ENCODE measurements at regions not wholly inside any gene's neighbourhood (a gene's known extent, or its start where the extent isn't known, plus 50 kb on each side); places are given as distances from the start of the nearest gene placed in this dataset.
"Not testable (repeated sequence)": the region's sequence is repeated elsewhere in the genome, so short reads cannot be mapped to it uniquely, and the experiment has no call there.

- no peak overlapping the region for H3K27ac ChIP-seq
- TF ChIP-seq ZFX (IDR thresholded peaks at IDR 0.05; ENCODE audit: borderline replicate concordance), result no peak
- TF ChIP-seq, protein P1, sequence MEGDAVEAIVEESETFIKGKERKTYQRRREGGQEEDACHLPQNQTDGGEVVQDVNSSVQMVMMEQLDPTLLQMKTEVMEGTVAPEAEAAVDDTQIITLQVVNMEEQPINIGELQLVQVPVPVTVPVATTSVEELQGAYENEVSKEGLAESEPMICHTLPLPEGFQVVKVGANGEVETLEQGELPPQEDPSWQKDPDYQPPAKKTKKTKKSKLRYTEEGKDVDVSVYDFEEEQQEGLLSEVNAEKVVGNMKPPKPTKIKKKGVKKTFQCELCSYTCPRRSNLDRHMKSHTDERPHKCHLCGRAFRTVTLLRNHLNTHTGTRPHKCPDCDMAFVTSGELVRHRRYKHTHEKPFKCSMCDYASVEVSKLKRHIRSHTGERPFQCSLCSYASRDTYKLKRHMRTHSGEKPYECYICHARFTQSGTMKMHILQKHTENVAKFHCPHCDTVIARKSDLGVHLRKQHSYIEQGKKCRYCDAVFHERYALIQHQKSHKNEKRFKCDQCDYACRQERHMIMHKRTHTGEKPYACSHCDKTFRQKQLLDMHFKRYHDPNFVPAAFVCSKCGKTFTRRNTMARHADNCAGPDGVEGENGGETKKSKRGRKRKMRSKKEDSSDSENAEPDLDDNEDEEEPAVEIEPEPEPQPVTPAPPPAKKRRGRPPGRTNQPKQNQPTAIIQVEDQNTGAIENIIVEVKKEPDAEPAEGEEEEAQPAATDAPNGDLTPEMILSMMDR (IDR thresholded peaks at IDR 0.05), result no peak
Observed at GRCh38 chr2:153307223-153307622, 171.3 kb downstream of the RPRM start.

DNA sequence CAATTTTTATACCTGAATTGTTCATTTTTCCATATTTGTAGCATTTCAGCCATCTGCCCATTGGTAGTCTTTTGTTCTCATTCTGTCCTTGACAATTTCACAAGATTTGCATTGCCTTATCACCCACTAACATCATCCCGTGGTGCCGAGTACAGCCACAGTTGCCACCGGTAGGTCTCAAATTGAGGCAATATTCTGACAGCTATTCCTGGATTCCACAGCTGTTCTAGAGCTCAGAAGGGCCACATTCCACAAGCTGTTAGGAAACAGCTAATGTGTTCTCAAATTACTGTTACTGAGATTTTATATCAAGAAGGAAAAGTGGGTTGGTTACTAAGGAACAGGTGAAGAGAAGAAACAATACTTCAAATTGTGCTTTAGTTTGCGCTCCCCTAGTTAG, 178.8 kb downstream of the RPRM start:
- no peak for TF ChIP-seq ZFX (IDR thresholded peaks at IDR 0.05; ENCODE audit: borderline replicate concordance)
- TF ChIP-seq, protein P1 (IDR thresholded peaks at IDR 0.05), result no peak
- no peak overlapping the region for H3K27ac ChIP-seq

DNA sequence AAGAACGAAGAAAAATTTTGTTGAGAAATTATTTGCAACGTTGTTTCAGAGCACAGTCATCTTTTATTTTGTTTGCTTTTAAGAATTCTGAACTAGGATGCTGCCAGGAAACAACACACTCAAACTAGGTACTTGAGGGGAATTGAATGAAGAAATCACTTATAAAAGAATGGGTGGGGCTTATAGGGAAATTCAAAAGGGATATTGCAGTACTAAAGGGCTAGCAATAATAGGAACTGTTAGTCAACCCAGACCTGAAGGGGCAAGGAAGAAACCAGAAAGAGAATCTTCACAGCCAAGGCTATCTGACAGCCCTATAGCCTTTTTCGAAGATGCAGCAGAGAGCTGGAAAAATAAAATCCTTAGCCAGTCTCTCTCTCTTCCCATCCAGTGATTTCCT, 179.3 kb downstream of the RPRM start:
- H3K27ac ChIP-seq, result no peak overlapping the region
- TF ChIP-seq ZFX (IDR thresholded peaks at IDR 0.05; ENCODE audit: borderline replicate concordance), result no peak
- TF ChIP-seq, protein P1 (IDR thresholded peaks at IDR 0.05), result no peak

DNA sequence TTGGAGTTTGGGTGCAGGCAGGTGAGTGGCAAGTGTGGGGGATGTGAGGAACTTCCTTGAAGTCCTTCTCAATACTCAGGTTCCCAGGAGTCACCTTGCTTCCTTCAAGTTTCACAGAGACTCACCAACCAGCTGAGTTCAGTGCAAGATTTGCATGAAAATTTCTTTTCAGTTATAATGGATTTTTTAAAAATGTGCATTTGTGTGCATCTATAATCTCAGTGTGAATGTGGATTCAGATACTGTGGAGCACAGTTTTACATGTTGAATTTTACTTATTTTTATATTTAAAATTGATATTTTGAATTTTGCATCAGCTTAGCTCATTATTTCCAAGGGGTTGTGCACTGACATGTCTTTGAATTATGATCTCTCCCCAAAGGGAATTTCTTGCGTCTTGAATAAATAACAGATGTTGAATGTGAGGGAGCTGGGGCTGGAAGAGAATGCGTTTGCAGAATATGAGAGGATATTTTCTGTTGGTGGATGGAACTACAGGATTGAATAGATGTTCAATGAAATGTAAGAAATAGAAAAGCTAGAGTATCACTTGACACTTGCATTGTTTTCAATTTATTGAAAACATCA, 184.3 kb downstream of the RPRM start:
- no peak overlapping the region for H3K27ac ChIP-seq
- TF ChIP-seq, protein P1 (IDR thresholded peaks at IDR 0.05), result no peak
- no peak for TF ChIP-seq ZFX (IDR thresholded peaks at IDR 0.05; ENCODE audit: borderline replicate concordance)

GRCh38 chr2:153291718-153292117, 186.8 kb downstream of the RPRM start:
- no peak for TF ChIP-seq ZFX (IDR thresholded peaks at IDR 0.05; ENCODE audit: borderline replicate concordance)
- TF ChIP-seq, protein P1 (IDR thresholded peaks at IDR 0.05), result no peak
- H3K27ac ChIP-seq, result no peak overlapping the region

GRCh38 chr2:153287109-153287801, 191.3 kb downstream of the RPRM start:
- no peak for TF ChIP-seq ZFX (IDR thresholded peaks at IDR 0.05; ENCODE audit: borderline replicate concordance)
- TF ChIP-seq, protein P1 (IDR thresholded peaks at IDR 0.05), result no peak

GRCh38 chr2:153268941-153269461, 209.6 kb downstream of the RPRM start:
- no peak for TF ChIP-seq ZFX (IDR thresholded peaks at IDR 0.05; ENCODE audit: borderline replicate concordance)
- TF ChIP-seq, protein P1 (IDR thresholded peaks at IDR 0.05), result no peak
- no peak overlapping the region for H3K27ac ChIP-seq

More at GRCh38 chr2:153287109-153287801, 191.3 kb downstream of the RPRM start:
- no peak overlapping the region for H3K27ac ChIP-seq

DNA sequence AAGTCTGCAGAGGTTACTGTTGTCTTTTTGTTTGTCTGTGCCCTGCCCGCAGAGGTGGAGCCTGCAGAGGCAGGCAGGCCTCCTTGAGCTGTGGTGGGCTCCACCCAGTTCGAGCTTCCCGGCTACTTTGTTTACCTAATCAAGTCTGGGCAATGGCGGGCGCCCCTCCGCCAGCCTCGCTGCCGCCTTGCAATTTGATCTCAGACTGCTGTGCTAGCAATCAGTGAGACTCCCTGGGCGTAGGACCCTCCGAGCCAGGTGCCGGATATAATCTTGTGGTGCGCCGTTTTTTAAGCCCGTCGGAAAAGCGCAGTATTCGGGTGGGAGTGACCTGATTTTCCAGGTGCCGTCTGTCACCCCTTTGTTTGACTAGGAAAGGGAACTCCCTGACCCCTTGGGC, 221.7 kb downstream of the RPRM start:
- not testable (repeated sequence) for H3K27ac ChIP-seq

DNA sequence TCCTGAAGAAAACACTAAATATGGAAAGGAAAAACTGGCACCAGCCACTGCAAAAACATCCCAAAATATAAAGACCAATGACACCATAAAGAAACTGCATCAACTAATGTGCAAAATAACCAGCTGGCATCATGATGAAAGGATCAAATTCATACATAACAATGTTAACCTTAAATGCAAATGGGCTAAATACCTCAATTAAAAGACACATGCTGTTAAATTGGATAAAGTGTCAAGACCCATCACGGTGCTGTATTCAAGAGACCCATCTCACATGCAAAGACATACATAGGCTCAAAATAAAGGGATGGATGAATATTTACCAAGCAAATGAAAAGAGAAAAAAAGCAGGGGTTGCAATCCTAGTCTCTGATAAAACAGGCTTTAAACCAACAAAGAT, 231.9 kb downstream of the RPRM start:
- not testable (repeated sequence) for H3K27ac ChIP-seq

All from 22Rv1 (cell line).